Colonic mucosa (tissue), 4 donors: ENCODE measurements at regions not wholly inside any gene's neighbourhood (a gene's known extent, or its start where the extent isn't known, plus 50 kb on each side); places are given as distances from the start of the nearest gene placed in this dataset.

Source experiments
- DNase-seq: peaks from one replicate; pipeline ENCODE4 v3.0.0-alpha.2; 2020
- H3K27ac ChIP-seq: fragments of 200-600 bp; one replicate; pipeline ENCODE4 v1.8.0; 2021
- H3K27me3 ChIP-seq: fragments of 200-600 bp; one replicate; pipeline ENCODE4 v1.8.0; 2021
- H3K36me3 ChIP-seq: fragments of 200-600 bp; one replicate; pipeline ENCODE4 v1.8.0; 2021
- H3K4me1 ChIP-seq: fragments of 200-600 bp; one replicate; pipeline ENCODE4 v1.8.0; 2021; ENCODE audit warnings: mild to moderate bottlenecking
- H3K4me3 ChIP-seq: fragments of 200-600 bp; one replicate; pipeline ENCODE4 v1.8.0; 2021
- H3K9ac ChIP-seq, 2 donors: one replicate each; pipeline ENCODE4 v1.7.0; 2013; ENCODE audit warnings: control low read depth in 2 of 2, low read depth in 2 of 2, low read length in 2 of 2
- H3K9me3 ChIP-seq: fragments of 200-600 bp; one replicate; pipeline ENCODE4 v1.8.0; 2021
- CTCF ChIP-seq: fragments of 200-600 bp; IDR thresholded peaks from one replicate; pipeline ENCODE4 v1.8.0; 2022; ENCODE audit warnings: antibody characterized with exemption, mild to moderate bottlenecking
- intact Hi-C: fragments of 100-400 bp; cut with DNase I; formaldehyde crosslinking; loops from one replicate; pipeline ENCODE4 v1.14.1; 2022
- donor health status: healthy.
- donor health status: DM: no; HTN: no; CAD: no.
- donor health status: DM: no; HTN: no; CAD: no.

GRCh38 chr1:218953386-218953785 is 220.3 kb upstream of the LYPLAL1 start:
- no peaks in the 10 kb centered on the region for H3K4me1 ChIP-seq

GRCh38 chr1:218957971-218958370 is 215.7 kb upstream of the LYPLAL1 start:
- Histone ChIP-seq H3K36me3 (no peaks in the 10 kb centered on the region), H3K9me3 (no peaks in the 10 kb centered on the region), H3K4me1 (no peaks in the 10 kb centered on the region), H3K27me3 (no peaks in the 10 kb centered on the region), H3K4me3 (no peak overlapping the region), H3K27ac (no peak overlapping the region), H3K9ac (no peak overlapping the region)
- no peak for DNase-seq
- intact Hi-C loops, result no loop called here
- no peak for TF ChIP-seq CTCF

More at GRCh38 chr1:218953386-218953785, 220.3 kb upstream of the LYPLAL1 start:
- Histone ChIP-seq H3K9ac (no peak overlapping the region), H3K27ac (no peak overlapping the region), H3K27me3 (no peaks in the 10 kb centered on the region), H3K4me3 (no peak overlapping the region), H3K36me3 (no peaks in the 10 kb centered on the region), H3K9me3 (no peaks in the 10 kb centered on the region)
- no peak for DNase-seq
- no peak for TF ChIP-seq CTCF
- intact Hi-C loops, result no loop called here

GRCh38 chr1:218959784-218960183 is 213.9 kb upstream of the LYPLAL1 start:
- H3K9me3 ChIP-seq, result no peaks in the 10 kb centered on the region
- H3K4me1 ChIP-seq, result no peaks in the 10 kb centered on the region
- H3K36me3 ChIP-seq, result no peaks in the 10 kb centered on the region
- H3K4me3 ChIP-seq, result no peak overlapping the region
- no peak for DNase-seq
- H3K27me3 ChIP-seq, result no peaks in the 10 kb centered on the region
- H3K27ac ChIP-seq, result no peak overlapping the region
- no peak for TF ChIP-seq CTCF
- H3K9ac ChIP-seq, result no peak overlapping the region
- intact Hi-C loops, result no loop called here

GRCh38 chr1:218964471-218965185 is 209.1 kb upstream of the LYPLAL1 start:
- intact Hi-C loops, result no loop called here
- Histone ChIP-seq H3K4me3 (no peak overlapping the region), H3K36me3 (no peaks in the 10 kb centered on the region), H3K9me3 (no peaks in the 10 kb centered on the region), H3K4me1 (no peaks in the 10 kb centered on the region), H3K27me3 (no peaks in the 10 kb centered on the region), H3K9ac (no peak overlapping the region), H3K27ac (no peak overlapping the region)
- no peak for TF ChIP-seq CTCF
- DNase-seq, result no peak

- intact Hi-C loops, result no loop called here
- Histone ChIP-seq H3K27ac (no peak overlapping the region), H3K4me3 (no peak overlapping the region), H3K9ac (no peak overlapping the region), H3K4me1 (no peaks in the 10 kb centered on the region), H3K36me3 (no peaks in the 10 kb centered on the region), H3K27me3 (no peaks in the 10 kb centered on the region), H3K9me3 (no peaks in the 10 kb centered on the region)
- no peak for DNase-seq
- TF ChIP-seq CTCF, result no peak
These were observed 207.9 kb upstream of the LYPLAL1 start for GRCh38 chr1:218965821-218966220.
